Type B pancreatic cell (in vitro differentiated cells): ENCODE measurements at regions not wholly inside any gene's neighbourhood (a gene's known extent, or its start where the extent isn't known, plus 50 kb on each side); places are given as distances from the start of the nearest gene placed in this dataset.

Experiments used
- DNase-seq: peaks from one replicate; pipeline ENCODE4 v3.0.0; 2021; ENCODE audit warnings: mixed read lengths; ENCODE audit not compliant: unreplicated experiment; ENCODE audit errors: extremely low spot score
- H3K27ac Mint-ChIP-seq: 2 replicates; pipeline ENCODE4 v1.8.0; 2021; ENCODE audit warnings: mild to moderate bottlenecking, mixed read lengths
- H3K27me3 Mint-ChIP-seq: 2 replicates; pipeline ENCODE4 v1.8.0; 2021; ENCODE audit warnings: mixed read lengths
- H3K36me3 Mint-ChIP-seq: 2 replicates; pipeline ENCODE4 v1.8.0; 2021; ENCODE audit warnings: mixed read lengths
- H3K4me1 Mint-ChIP-seq: one replicate; pipeline ENCODE4 v1.8.0; 2021; ENCODE audit warnings: mixed read lengths; ENCODE audit not compliant: unreplicated experiment
- H3K4me3 Mint-ChIP-seq: 2 replicates; pipeline ENCODE4 v1.8.0; 2021; ENCODE audit warnings: mild to moderate bottlenecking, mixed read lengths
- H3K9me3 Mint-ChIP-seq: 2 replicates; pipeline ENCODE4 v1.8.0; 2021; ENCODE audit warnings: mixed read lengths
- TF ChIP-seq, protein P1 (sequence below): fragments of 200-600 bp; sonication (generic); conservative IDR thresholded peaks from 2 replicates; pipeline ENCODE4 v1.5.0; 2021; ENCODE audit warnings: antibody characterized with exemption, mild to moderate bottlenecking

DNA sequence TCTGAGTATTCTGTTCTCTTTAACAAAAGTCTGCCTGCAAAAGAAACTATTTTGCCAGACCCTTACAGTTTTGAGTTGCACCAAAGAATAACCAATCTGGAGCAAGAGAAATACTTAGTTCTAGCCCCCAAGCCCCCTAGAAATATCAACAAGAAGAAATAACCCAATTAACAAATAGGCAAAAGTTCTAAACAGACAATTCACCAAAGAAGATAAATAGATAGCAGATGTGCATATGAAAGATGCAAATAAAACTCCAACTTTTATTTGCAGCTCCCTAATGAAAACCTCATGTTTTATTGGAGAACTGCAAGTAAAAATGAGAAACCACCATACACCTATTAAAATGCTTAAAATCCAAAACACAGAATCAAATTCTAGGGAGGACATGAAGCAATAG lies 1308.0 kb downstream of the CDH11 start:
- Mint-ChIP-seq H3K36me3 (no peaks in the 10 kb centered on the region), H3K4me1 (no peaks in the 10 kb centered on the region), H3K4me3 (no peak overlapping the region), H3K27me3 (no peaks in the 10 kb centered on the region), H3K27ac (no peak overlapping the region), H3K9me3 (peaks cover 3% of the 10 kb centered on the region)
- TF ChIP-seq, protein P1, sequence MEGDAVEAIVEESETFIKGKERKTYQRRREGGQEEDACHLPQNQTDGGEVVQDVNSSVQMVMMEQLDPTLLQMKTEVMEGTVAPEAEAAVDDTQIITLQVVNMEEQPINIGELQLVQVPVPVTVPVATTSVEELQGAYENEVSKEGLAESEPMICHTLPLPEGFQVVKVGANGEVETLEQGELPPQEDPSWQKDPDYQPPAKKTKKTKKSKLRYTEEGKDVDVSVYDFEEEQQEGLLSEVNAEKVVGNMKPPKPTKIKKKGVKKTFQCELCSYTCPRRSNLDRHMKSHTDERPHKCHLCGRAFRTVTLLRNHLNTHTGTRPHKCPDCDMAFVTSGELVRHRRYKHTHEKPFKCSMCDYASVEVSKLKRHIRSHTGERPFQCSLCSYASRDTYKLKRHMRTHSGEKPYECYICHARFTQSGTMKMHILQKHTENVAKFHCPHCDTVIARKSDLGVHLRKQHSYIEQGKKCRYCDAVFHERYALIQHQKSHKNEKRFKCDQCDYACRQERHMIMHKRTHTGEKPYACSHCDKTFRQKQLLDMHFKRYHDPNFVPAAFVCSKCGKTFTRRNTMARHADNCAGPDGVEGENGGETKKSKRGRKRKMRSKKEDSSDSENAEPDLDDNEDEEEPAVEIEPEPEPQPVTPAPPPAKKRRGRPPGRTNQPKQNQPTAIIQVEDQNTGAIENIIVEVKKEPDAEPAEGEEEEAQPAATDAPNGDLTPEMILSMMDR = no peak
- DNase-seq = no peak

DNA sequence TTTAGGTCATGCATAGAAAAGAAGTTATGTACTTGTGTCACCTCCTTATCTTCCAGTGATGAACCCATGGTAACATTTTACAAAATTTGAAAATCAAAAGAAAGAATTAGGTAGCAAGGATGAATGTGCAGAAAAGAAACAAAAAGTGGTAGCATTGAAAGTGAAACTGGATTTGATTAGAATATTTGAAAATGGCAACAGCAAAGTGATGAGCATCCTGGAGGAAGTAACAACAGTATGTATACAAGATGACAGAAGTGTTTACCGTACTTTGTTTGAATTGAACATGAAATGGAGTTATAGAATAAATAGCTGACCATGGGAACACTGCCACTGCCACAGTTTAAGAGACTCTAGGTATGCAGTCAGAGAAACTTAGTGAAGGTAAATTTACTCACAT lies 1313.1 kb downstream of the CDH11 start:
- TF ChIP-seq, protein P1 = no peak
- Mint-ChIP-seq H3K4me3 (no peak overlapping the region), H3K4me1 (no peaks in the 10 kb centered on the region), H3K27ac (no peak overlapping the region), H3K9me3 (no peaks in the 10 kb centered on the region), H3K27me3 (no peaks in the 10 kb centered on the region), H3K36me3 (no peaks in the 10 kb centered on the region)
- DNase-seq = no peak

DNA sequence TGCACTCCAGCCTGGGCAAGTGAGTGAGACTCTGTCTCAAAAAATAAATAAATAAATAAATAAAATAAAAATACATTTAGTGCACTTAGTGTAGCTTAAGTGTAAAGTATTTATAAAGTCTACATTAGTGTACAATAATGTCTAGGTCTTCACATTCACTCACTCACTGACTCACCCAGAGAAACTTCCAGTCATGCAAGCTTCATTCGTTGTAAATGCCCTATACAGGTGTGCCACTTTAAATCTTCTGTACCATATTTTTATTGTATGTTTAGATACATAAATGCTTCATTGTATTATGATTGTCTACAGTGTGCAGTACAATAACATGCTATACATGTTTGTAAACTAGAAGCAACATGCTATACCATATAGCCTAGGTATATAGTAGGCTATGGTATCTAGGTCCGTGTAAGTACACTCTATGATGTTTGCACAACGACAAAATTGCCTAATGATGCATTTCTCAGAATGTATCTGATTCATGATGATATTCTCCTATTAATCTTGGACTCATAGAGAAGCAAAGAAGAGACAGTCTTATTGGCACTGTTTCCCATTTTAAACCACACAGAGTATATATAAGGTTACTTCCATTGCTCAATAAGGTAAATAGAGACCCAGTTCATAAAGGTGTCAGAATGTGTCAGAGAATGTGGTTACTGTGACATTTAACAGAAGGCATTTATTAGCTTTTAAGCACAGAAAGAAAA lies 1314.9 kb downstream of the CDH11 start:
- DNase-seq = no peak
- Mint-ChIP-seq H3K27me3 (no peaks in the 10 kb centered on the region), H3K4me3 (no peak overlapping the region), H3K4me1 (no peaks in the 10 kb centered on the region), H3K36me3 (no peaks in the 10 kb centered on the region), H3K27ac (no peak overlapping the region), H3K9me3 (no peaks in the 10 kb centered on the region)
- TF ChIP-seq, protein P1 = no peak

DNA sequence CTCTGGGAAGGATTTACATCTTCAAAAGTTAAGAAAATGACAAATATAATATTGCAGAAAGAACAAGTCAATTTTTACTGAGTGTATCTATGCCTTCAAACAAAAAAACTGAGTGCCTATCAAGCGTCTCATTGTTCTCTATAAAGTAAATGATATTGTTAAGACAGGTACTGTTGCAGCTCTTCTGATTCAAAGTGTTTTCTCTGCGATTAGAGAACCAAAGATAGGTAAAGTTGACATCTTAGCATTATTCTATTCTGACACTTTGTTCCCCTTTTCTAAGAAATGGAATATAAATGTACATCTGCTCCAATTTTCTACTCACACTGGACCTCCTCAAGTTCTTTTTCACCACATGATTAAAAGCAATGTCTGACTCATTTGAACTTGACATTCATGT lies 1317.7 kb downstream of the CDH11 start:
- no peaks in the 10 kb centered on the region for H3K36me3 Mint-ChIP-seq
- H3K4me1 Mint-ChIP-seq = no peaks in the 10 kb centered on the region
- H3K27me3 Mint-ChIP-seq = no peaks in the 10 kb centered on the region
- TF ChIP-seq, protein P1 = no peak
- no peak overlapping the region for H3K27ac Mint-ChIP-seq
- H3K9me3 Mint-ChIP-seq = no peaks in the 10 kb centered on the region
- no peak overlapping the region for H3K4me3 Mint-ChIP-seq
- no peak for DNase-seq

DNA sequence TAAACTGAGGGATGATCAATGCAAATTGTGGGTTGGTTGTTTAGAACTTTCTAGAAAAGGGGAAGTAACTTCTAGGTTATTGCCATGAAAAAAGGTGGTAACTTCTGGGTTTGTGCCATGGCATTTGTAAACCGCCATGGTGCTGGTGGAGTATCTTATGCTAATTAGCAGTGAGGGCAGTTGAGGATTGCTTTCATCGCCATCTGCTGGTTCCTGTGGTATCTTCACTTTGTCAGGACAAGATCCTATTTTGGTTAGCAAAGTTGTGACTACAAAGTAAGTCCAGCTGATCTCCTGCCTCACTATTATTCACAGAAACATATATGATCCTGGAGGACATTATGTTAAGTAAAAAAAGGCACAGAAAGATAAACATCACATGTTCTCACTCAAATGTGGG lies 1332.3 kb downstream of the CDH11 start:
- no peak overlapping the region for H3K4me3 Mint-ChIP-seq
- H3K36me3 Mint-ChIP-seq = no peaks in the 10 kb centered on the region
- no peaks in the 10 kb centered on the region for H3K9me3 Mint-ChIP-seq
- H3K4me1 Mint-ChIP-seq = no peaks in the 10 kb centered on the region
- no peak overlapping the region for H3K27ac Mint-ChIP-seq
- DNase-seq = no peak
- H3K27me3 Mint-ChIP-seq = no peaks in the 10 kb centered on the region
- TF ChIP-seq, protein P1 = no peak

DNA sequence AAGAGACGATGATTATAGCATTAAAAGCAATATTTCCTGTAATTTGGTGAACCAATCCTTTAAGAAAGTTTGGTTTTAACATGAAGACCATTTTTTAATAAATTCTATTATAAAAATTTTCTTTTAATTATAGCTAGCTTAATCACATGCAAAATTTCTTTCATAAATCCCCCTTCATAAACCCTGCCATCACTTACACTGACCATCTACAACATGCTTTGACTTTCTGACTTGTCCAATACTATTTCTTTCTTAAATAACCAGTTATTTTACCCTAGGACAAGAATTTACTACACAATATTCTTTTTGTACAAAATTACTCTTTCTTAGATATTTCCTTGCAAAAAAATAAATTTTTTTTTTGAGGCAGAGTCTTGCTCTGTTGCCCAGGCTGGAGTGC lies 1334.8 kb downstream of the CDH11 start:
- TF ChIP-seq, protein P1 = no peak
- Mint-ChIP-seq H3K27ac (no peak overlapping the region), H3K4me1 (no peaks in the 10 kb centered on the region), H3K9me3 (peaks cover 3% of the 10 kb centered on the region), H3K4me3 (no peak overlapping the region), H3K27me3 (no peaks in the 10 kb centered on the region), H3K36me3 (no peaks in the 10 kb centered on the region)
- DNase-seq = no peak
